ENCODE measurements at regions not wholly inside any gene's neighbourhood (a gene's known extent, or its start where the extent isn't known, plus 50 kb on each side); places are given as distances from the start of the nearest gene placed in this dataset.

DNA sequence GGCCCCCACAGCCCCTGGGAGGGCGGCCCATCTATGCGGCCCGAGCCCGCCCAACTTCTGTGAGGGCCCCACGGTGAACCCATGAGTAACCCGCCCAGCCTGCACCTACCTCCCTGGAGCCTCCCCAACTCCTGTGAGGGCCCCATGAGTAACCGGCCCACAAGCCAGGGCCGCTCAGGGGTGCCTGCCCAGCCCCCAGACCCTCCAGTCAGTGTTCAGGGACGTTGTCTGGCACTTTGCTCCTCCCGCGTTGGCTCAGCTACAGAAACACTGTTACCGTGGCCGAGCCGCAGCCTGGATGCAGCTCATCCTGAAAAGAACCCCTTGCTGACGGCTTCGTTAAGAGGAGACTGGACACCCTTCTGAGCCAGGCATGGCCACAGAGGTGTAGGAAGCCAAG lies 179.6 kb downstream of the BRD1 start:
- DNase-seq (ENCODE audit: low read depth, low spot score): no peak
- ChIA-PET POLR2A (no interaction called here), RAD21 (ENCODE audit: low non-redundant PET in 1 of 2, low total read pairs in 2 of 2, uncharacterized antibody in 2 of 2, unreplicated experiment in 2 of 2) (no interaction called here), CTCF (no interaction called here)
- 0 out of 4 replicates have a peak, but pooled peaks cover 0 to 3% of the 10 kb centered on the region in 2 experiments for H3K4me1 ChIP-seq (ENCODE audit: control insufficient read depth in 1 of 2, insufficient read depth in 2 of 2, low read length in 2 of 2)
- ATAC-seq: peak; percentile 10; the same call in 1 of the 2 replicates
- H3K9me2 ChIP-seq (ENCODE audit: insufficient read depth): no peaks in the 10 kb centered on the region
- intact Hi-C loops (cut with micrococcal nuclease): no loop called here
- H3K79me2 ChIP-seq (ENCODE audit: insufficient read depth, low read length): peaks cover 95% of the 10 kb centered on the region
- no peaks in the 10 kb centered on the region for H3K9me3 ChIP-seq (ENCODE audit: control insufficient read depth in 1 of 2, insufficient read depth in 1 of 2, low read depth in 1 of 2, low read length in 2 of 2)
- no TSS peak for BruUV-seq (replicated peaks)
- no peak overlapping the region for H3K27ac ChIP-seq (ENCODE audit: low read depth, low read length)
- no peak overlapping the region for H3K9ac ChIP-seq (ENCODE audit: low read length)
- no peak overlapping the region for H2AFZ ChIP-seq (ENCODE audit: low read depth, low read length, poor library complexity, severe bottlenecking)
- no peak overlapping the region for H3K4me3 ChIP-seq (replicated peaks in 1 of 2; ENCODE audit: low read depth in 1 of 2, low read length in 2 of 2)
- H3K27me3 ChIP-seq (ENCODE audit: insufficient read depth, low read length): no peaks in the 10 kb centered on the region
- no peak for TF ChIP-seq TCF7L2 (IDR thresholded peaks at IDR 0.05; ENCODE audit: borderline replicate concordance, extremely low read depth, insufficient read depth, insufficient read length)
- no peak for TF ChIP-seq JUND (IDR thresholded peaks at IDR 0.05)
- TF ChIP-seq, protein P1, sequence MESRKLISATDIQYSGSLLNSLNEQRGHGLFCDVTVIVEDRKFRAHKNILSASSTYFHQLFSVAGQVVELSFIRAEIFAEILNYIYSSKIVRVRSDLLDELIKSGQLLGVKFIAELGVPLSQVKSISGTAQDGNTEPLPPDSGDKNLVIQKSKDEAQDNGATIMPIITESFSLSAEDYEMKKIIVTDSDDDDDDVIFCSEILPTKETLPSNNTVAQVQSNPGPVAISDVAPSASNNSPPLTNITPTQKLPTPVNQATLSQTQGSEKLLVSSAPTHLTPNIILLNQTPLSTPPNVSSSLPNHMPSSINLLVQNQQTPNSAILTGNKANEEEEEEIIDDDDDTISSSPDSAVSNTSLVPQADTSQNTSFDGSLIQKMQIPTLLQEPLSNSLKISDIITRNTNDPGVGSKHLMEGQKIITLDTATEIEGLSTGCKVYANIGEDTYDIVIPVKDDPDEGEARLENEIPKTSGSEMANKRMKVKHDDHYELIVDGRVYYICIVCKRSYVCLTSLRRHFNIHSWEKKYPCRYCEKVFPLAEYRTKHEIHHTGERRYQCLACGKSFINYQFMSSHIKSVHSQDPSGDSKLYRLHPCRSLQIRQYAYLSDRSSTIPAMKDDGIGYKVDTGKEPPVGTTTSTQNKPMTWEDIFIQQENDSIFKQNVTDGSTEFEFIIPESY (IDR thresholded peaks at IDR 0.05; ENCODE audit: extremely low read depth, insufficient replicate concordance, low read length): no peak
- TF ChIP-seq ELF1 (IDR thresholded peaks at IDR 0.05; ENCODE audit: borderline replicate concordance, low read depth): no peak
- TF ChIP-seq EGR1 (IDR thresholded peaks at IDR 0.05; ENCODE audit: low read depth): no peak
- TF ChIP-seq, protein P2, sequence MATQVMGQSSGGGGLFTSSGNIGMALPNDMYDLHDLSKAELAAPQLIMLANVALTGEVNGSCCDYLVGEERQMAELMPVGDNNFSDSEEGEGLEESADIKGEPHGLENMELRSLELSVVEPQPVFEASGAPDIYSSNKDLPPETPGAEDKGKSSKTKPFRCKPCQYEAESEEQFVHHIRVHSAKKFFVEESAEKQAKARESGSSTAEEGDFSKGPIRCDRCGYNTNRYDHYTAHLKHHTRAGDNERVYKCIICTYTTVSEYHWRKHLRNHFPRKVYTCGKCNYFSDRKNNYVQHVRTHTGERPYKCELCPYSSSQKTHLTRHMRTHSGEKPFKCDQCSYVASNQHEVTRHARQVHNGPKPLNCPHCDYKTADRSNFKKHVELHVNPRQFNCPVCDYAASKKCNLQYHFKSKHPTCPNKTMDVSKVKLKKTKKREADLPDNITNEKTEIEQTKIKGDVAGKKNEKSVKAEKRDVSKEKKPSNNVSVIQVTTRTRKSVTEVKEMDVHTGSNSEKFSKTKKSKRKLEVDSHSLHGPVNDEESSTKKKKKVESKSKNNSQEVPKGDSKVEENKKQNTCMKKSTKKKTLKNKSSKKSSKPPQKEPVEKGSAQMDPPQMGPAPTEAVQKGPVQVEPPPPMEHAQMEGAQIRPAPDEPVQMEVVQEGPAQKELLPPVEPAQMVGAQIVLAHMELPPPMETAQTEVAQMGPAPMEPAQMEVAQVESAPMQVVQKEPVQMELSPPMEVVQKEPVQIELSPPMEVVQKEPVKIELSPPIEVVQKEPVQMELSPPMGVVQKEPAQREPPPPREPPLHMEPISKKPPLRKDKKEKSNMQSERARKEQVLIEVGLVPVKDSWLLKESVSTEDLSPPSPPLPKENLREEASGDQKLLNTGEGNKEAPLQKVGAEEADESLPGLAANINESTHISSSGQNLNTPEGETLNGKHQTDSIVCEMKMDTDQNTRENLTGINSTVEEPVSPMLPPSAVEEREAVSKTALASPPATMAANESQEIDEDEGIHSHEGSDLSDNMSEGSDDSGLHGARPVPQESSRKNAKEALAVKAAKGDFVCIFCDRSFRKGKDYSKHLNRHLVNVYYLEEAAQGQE (IDR thresholded peaks at IDR 0.05; ENCODE audit: low read depth): no peak
- TF ChIP-seq, protein P3, sequence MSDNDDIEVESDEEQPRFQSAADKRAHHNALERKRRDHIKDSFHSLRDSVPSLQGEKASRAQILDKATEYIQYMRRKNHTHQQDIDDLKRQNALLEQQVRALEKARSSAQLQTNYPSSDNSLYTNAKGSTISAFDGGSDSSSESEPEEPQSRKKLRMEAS (IDR thresholded peaks at IDR 0.05): no peak
- TF ChIP-seq CBX3 (IDR thresholded peaks at IDR 0.05; ENCODE audit: low read depth): no peak
- no peaks in the 10 kb centered on the region for H3K36me3 ChIP-seq (ENCODE audit: control insufficient read depth in 1 of 2, insufficient read depth in 2 of 2, low read length in 2 of 2)
- no peaks in the 10 kb centered on the region for H4K20me1 ChIP-seq (ENCODE audit: insufficient read depth)
- H3K4me2 ChIP-seq (ENCODE audit: low read length): no peak overlapping the region
